Dedifferentiated amniotic fluid mesenchymal stem cell (primary cell): ENCODE measurements at regions not wholly inside any gene's neighbourhood (a gene's known extent, or its start where the extent isn't known, plus 50 kb on each side); places are given as distances from the start of the nearest gene placed in this dataset.
A peak's percentile ranks its signal among the peaks of the same experiment; 100 is the strongest.

ENCODE experiments used
- DNase-seq: peaks from one replicate; pipeline ENCODE4 v3.0.0-alpha.2; 2016; ENCODE audit errors: extremely low spot score

GRCh38 chr9:81118416-81118815, 570.9 kb downstream of the TLE1 start:
- DNase-seq: no peak

GRCh38 chr9:81116340-81117137, 572.8 kb downstream of the TLE1 start:
- no peak for DNase-seq

GRCh38 chr9:81113453-81114124, 575.8 kb downstream of the TLE1 start:
- DNase-seq: no peak

GRCh38 chr9:81112627-81113452, 576.5 kb downstream of the TLE1 start:
- DNase-seq: no peak

GRCh38 chr9:81108821-81109220, 580.5 kb downstream of the TLE1 start:
- no peak for DNase-seq

- no peak for DNase-seq
Observed at GRCh38 chr9:81108391-81108790, 581.0 kb downstream of the TLE1 start.

- no peak for DNase-seq
Observed at GRCh38 chr9:81103597-81104471, 585.5 kb downstream of the TLE1 start.

- no peak for DNase-seq
Observed at GRCh38 chr9:81097131-81097847, 592.1 kb downstream of the TLE1 start.

GRCh38 chr9:81096625-81097024, 592.7 kb downstream of the TLE1 start:
- no peak for DNase-seq

- DNase-seq: no peak
Observed at GRCh38 chr9:81092057-81092456, 597.3 kb downstream of the TLE1 start.

GRCh38 chr9:81088341-81088740, 601.0 kb downstream of the TLE1 start:
- DNase-seq: no peak

GRCh38 chr9:81086416-81086815, 602.9 kb downstream of the TLE1 start:
- no peak for DNase-seq

- DNase-seq: peak; percentile 51
Observed at GRCh38 chr9:81083854-81084512, 605.4 kb downstream of the TLE1 start.

- no peak for DNase-seq
Observed at GRCh38 chr9:81083067-81083466, 606.3 kb downstream of the TLE1 start.

- peak; percentile 68 for DNase-seq
Observed at GRCh38 chr9:81082221-81082620, 607.1 kb downstream of the TLE1 start.

GRCh38 chr9:81080900-81081299, 608.4 kb downstream of the TLE1 start:
- peak; percentile 22 for DNase-seq

GRCh38 chr9:81080185-81080584, 609.2 kb downstream of the TLE1 start:
- DNase-seq: no peak

GRCh38 chr9:81079055-81079454, 610.3 kb downstream of the TLE1 start:
- DNase-seq: no peak

- no peak for DNase-seq
Observed at GRCh38 chr9:81078555-81078954, 610.8 kb downstream of the TLE1 start.

- DNase-seq: no peak
Observed at GRCh38 chr9:81077572-81077971, 611.8 kb downstream of the TLE1 start.
